K562 (cell line): ENCODE measurements at regions not wholly inside any gene's neighbourhood (a gene's known extent, or its start where the extent isn't known, plus 50 kb on each side); places are given as distances from the start of the nearest gene placed in this dataset.

Source experiments
- ARID1B ChIP-seq: fragments of 450-650 bp; IDR thresholded peaks from 2 replicates; pipeline ENCODE4 v1.6.1; 2016; ENCODE audit warnings: antibody characterized with exemption, mild to moderate bottlenecking, inconsistent platforms
- ATF3 ChIP-seq, 2 experiments: fragments of 450-650 bp in 1 of 2; sonication (generic) in 1 of 2; formaldehyde crosslinking in 1 of 2; IDR thresholded peaks in 1 of 2; conservative IDR thresholded peaks in 1 of 2; 2 replicates each; pipeline versions ENCODE4 v1.6.1 to v1.8.1; 2016 to 2023; ENCODE audit warnings: mild to moderate bottlenecking in 2 of 2, moderate library complexity in 2 of 2, inconsistent platforms in 1 of 2, missing genetic modification reagents in 1 of 2
- ATF7 ChIP-seq: fragments of 450-650 bp; IDR thresholded peaks from 2 replicates; pipeline ENCODE4 v1.7.1; 2014; ENCODE audit warnings: mild to moderate bottlenecking, moderate library complexity
- CBFA2T3 ChIP-seq: fragments of 450-650 bp; IDR thresholded peaks from 2 replicates; pipeline ENCODE4 v1.6.1; 2017
- ERF ChIP-seq: fragments of 450-650 bp; formaldehyde crosslinking; IDR thresholded peaks from 2 replicates; pipeline ENCODE4 v1.4.0; 2020; ENCODE audit warnings: mild to moderate bottlenecking, mixed read lengths
- ESRRA ChIP-seq: fragments of 450-650 bp; IDR thresholded peaks from 2 replicates; pipeline ENCODE4 v1.6.1; 2014; ENCODE audit warnings: low read depth, mild to moderate bottlenecking, moderate library complexity, borderline replicate concordance
- GATAD2B ChIP-seq: fragments of 450-650 bp; IDR thresholded peaks from 2 replicates; pipeline ENCODE4 v1.6.1; 2017; ENCODE audit warnings: mild to moderate bottlenecking, borderline replicate concordance
- JUND ChIP-seq, 2 experiments: IDR thresholded peaks; 2 replicates in 1 of 2; 3 replicates in 1 of 2; pipeline ENCODE4 v1.6.1; 2011; ENCODE audit warnings: borderline replicate concordance in 2 of 2, low read depth in 2 of 2, low read length in 2 of 2, improper control_type of control experiment in 1 of 2, missing biosample characterization in 1 of 2, missing genetic modification characterization in 1 of 2, missing genetic modification reagents in 1 of 2
- KDM1A ChIP-seq, 2 experiments: fragments of 450-650 bp; IDR thresholded peaks; 2 replicates each; pipeline ENCODE4 v1.6.1; 2016; ENCODE audit warnings: mild to moderate bottlenecking in 2 of 2
- LCOR ChIP-seq: sonication (generic); formaldehyde crosslinking; IDR thresholded peaks from 2 replicates; pipeline ENCODE4 v1.8.0; 2022; ENCODE audit warnings: mild to moderate bottlenecking, missing genetic modification reagents
- MAFF ChIP-seq: IDR thresholded peaks from 2 replicates; pipeline ENCODE4 v1.6.1; 2012; ENCODE audit warnings: low read length, improper control_type of control experiment
- MAFK ChIP-seq: IDR thresholded peaks from 2 replicates; pipeline ENCODE4 v1.6.1; 2011; ENCODE audit warnings: low read length, improper control_type of control experiment
- NRF1 ChIP-seq, 2 experiments: fragments of 450-650 bp; IDR thresholded peaks in 1 of 2; conservative IDR thresholded peaks in 1 of 2; 2 replicates each; pipeline ENCODE4 v1.6.1; 2014; ENCODE audit warnings: mild to moderate bottlenecking in 2 of 2
- RBBP5 ChIP-seq: fragments of 200-600 bp; sonication (generic); IDR thresholded peaks from 2 replicates; pipeline ENCODE4 v1.6.1; 2012; ENCODE audit warnings: borderline replicate concordance, mild to moderate bottlenecking, low read length, control low read depth, inconsistent platforms; ENCODE audit not compliant: insufficient read depth, poor library complexity, severe bottlenecking
- SIN3A ChIP-seq, 2 experiments: fragments of 150-350 bp in 1 of 2; IDR thresholded peaks; 2 replicates each; pipeline ENCODE4 v1.6.1; 2011 to 2016; ENCODE audit warnings: borderline replicate concordance in 2 of 2, low read depth in 2 of 2, low read length in 2 of 2, mild to moderate bottlenecking in 2 of 2, moderate library complexity in 2 of 2; ENCODE audit not compliant: control insufficient read depth in 1 of 2
- SRSF9 ChIP-seq: fragments of 200-400 bp; formaldehyde crosslinking; IDR thresholded peaks from 2 replicates; pipeline ENCODE4 v1.6.1; 2017; ENCODE audit warnings: low read depth, low read length, borderline replicate concordance
- ZNF318 ChIP-seq, 2 experiments: fragments of 450-650 bp; IDR thresholded peaks; 2 replicates each; pipeline ENCODE4 v1.6.1; 2016; ENCODE audit warnings: mild to moderate bottlenecking in 2 of 2, borderline replicate concordance in 1 of 2, low read depth in 1 of 2, moderate library complexity in 1 of 2
- ZNF766 ChIP-seq: fragments of 200-800 bp; sonication (Bioruptor generic); conservative IDR thresholded peaks from 2 replicates; pipeline ENCODE4 v1.6.1; 2016; ENCODE audit warnings: missing genetic modification characterization, missing compliant biosample characterization

GRCh38 chr4:81786063-81786763, 314.5 kb upstream of the RASGEF1B start (continued):
- TF ChIP-seq ATF3 (IDR thresholded peaks at IDR 0.05) (peak; percentile 48; the same call in 1 of the 2 replicates), ATF3 (CRISPR knock-in tag; conservative IDR thresholded peaks at IDR 0.05) (no peak), MAFK (peak; percentile 80), GATAD2B (peak; percentile 67; the same call in 1 of the 2 replicates), ZNF318 (IDR thresholded peaks at IDR 0.05; ENCODE audit: borderline replicate concordance in 1 of 2, low read depth in 1 of 2) (0 out of 4 replicates have a peak, but pooled peaks of 1 of the 2 experiments have one; percentile 34), ZNF766 (CRISPR knock-in tag) (0 out of 2 replicates have a peak, but pooled peaks have one; percentile 22), JUND (IDR thresholded peaks at IDR 0.05; ENCODE audit: borderline replicate concordance, low read depth, low read length) (peak; percentile 36; the same call in 1 of the 2 replicates), JUND (tag; IDR thresholded peaks at IDR 0.05; ENCODE audit: borderline replicate concordance, low read depth, low read length) (peak; percentile 62; the same call in 2 of the 3 replicates), CBFA2T3 (0 out of 2 replicates have a peak, but pooled peaks have one; percentile 12), MAFF (peak; percentile 66), ARID1B (peak; percentile 60), ERF (CRISPR knock-in tag) (no peak), KDM1A (IDR thresholded peaks at IDR 0.05) (peak; percentile 22 to 42; a peak in 1 of 4 replicates), LCOR (no peak), SRSF9 (no peak), ESRRA (peak; percentile 95), RBBP5 (peak; percentile 36), SIN3A (IDR thresholded peaks at IDR 0.05; ENCODE audit: borderline replicate concordance in 2 of 2, control insufficient read depth in 1 of 2, low read depth in 2 of 2, low read length in 2 of 2) (no peak), ATF7 (0 out of 2 replicates have a peak, but pooled peaks have one; percentile 33), NRF1 (conservative IDR thresholded peaks at IDR 0.05 in 1 of 2, IDR thresholded peaks at IDR 0.05 in 1 of 2) (peak; percentile 38 to 44)
